ENCODE measurements at regions not wholly inside any gene's neighbourhood (a gene's known extent, or its start where the extent isn't known, plus 50 kb on each side); places are given as distances from the start of the nearest gene placed in this dataset.

DNA sequence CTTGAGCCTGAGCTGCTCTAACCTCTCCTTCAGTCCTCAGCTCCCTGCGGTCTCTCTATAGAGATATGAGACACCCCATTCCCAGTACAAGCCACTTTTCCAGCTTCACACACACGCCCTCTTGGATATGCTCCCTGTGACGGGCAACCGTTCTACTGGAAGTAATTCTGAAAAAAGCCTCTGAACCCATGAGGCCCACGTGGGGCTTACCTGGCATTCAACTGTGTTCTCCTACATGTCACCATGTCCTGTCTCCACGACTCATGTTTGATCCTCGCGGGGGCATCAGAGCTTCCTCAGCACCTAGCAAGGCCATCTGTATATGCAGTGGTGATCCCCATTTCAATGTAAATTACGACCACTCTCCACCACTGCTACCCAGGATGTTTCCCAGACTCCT lies 69.2 kb upstream of the DUSP22 start:
- Histone ChIP-seq H3K9me2 (ENCODE audit: insufficient read depth) (no peaks in the 10 kb centered on the region), H3K9me3 (ENCODE audit: control insufficient read depth in 1 of 2, insufficient read depth in 1 of 2, low read depth in 1 of 2, low read length in 2 of 2) (no peaks in the 10 kb centered on the region), H3K4me2 (ENCODE audit: low read length) (no peak overlapping the region), H3K36me3 (ENCODE audit: control insufficient read depth in 1 of 2, insufficient read depth in 2 of 2, low read length in 2 of 2) (no peaks in the 10 kb centered on the region), H3K4me3 (replicated peaks in 1 of 2; ENCODE audit: low read depth in 1 of 2, low read length in 2 of 2) (no peak overlapping the region), H2AFZ (ENCODE audit: low read depth, low read length, poor library complexity, severe bottlenecking) (no peak overlapping the region), H3K9ac (ENCODE audit: low read length) (no peak overlapping the region), H3K27me3 (ENCODE audit: insufficient read depth, low read length) (peaks cover 11% of the 10 kb centered on the region; the same call in 1 of the 2 replicates), H3K79me2 (ENCODE audit: insufficient read depth, low read length) (no peaks in the 10 kb centered on the region), H4K20me1 (ENCODE audit: insufficient read depth) (no peaks in the 10 kb centered on the region), H3K4me1 (ENCODE audit: control insufficient read depth in 1 of 2, insufficient read depth in 2 of 2, low read length in 2 of 2) (no peaks in the 10 kb centered on the region), H3K27ac (ENCODE audit: low read depth, low read length) (no peak overlapping the region)
- RAD21 ChIA-PET (ENCODE audit: low non-redundant PET in 1 of 2, low total read pairs in 2 of 2, uncharacterized antibody in 2 of 2, unreplicated experiment in 2 of 2), result no interaction called here
- no peak for DNase-seq (ENCODE audit: low read depth, low spot score)
- no TSS peak for BruUV-seq (replicated peaks)
- POLR2A ChIA-PET, result no interaction called here
- intact Hi-C loops (cut with micrococcal nuclease), result no loop called here
- CTCF ChIA-PET, result no interaction called here
- no peak for ATAC-seq
- TF ChIP-seq ZNF274 (IDR thresholded peaks at IDR 0.05; ENCODE audit: low read depth, low read length), result no peak
- no peak for TF ChIP-seq CEBPB (IDR thresholded peaks at IDR 0.05; ENCODE audit: low read depth)
- TF ChIP-seq POLR2AphosphoS5 (IDR thresholded peaks at IDR 0.05; ENCODE audit: low read depth, low read length), result no peak
- TF ChIP-seq YY1 (IDR thresholded peaks at IDR 0.05; ENCODE audit: extremely low read depth, insufficient replicate concordance, low read depth, low read length), result no peak
- TF ChIP-seq EZH2 (IDR thresholded peaks at IDR 0.05), result no peak
- TF ChIP-seq, protein P1, sequence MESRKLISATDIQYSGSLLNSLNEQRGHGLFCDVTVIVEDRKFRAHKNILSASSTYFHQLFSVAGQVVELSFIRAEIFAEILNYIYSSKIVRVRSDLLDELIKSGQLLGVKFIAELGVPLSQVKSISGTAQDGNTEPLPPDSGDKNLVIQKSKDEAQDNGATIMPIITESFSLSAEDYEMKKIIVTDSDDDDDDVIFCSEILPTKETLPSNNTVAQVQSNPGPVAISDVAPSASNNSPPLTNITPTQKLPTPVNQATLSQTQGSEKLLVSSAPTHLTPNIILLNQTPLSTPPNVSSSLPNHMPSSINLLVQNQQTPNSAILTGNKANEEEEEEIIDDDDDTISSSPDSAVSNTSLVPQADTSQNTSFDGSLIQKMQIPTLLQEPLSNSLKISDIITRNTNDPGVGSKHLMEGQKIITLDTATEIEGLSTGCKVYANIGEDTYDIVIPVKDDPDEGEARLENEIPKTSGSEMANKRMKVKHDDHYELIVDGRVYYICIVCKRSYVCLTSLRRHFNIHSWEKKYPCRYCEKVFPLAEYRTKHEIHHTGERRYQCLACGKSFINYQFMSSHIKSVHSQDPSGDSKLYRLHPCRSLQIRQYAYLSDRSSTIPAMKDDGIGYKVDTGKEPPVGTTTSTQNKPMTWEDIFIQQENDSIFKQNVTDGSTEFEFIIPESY (IDR thresholded peaks at IDR 0.05; ENCODE audit: extremely low read depth, insufficient replicate concordance, low read length), result no peak
- no peak for TF ChIP-seq SP1 (IDR thresholded peaks at IDR 0.05; ENCODE audit: low read depth)
- no peak for TF ChIP-seq JUND (IDR thresholded peaks at IDR 0.05)
- no peak for TF ChIP-seq TCF7L2 (IDR thresholded peaks at IDR 0.05; ENCODE audit: borderline replicate concordance, extremely low read depth, insufficient read depth, insufficient read length)
- no peak for TF ChIP-seq EGR1 (IDR thresholded peaks at IDR 0.05; ENCODE audit: low read depth)
- TF ChIP-seq, protein P2, sequence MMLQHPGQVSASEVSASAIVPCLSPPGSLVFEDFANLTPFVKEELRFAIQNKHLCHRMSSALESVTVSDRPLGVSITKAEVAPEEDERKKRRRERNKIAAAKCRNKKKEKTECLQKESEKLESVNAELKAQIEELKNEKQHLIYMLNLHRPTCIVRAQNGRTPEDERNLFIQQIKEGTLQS (IDR thresholded peaks at IDR 0.05), result no peak
- no peak for TF ChIP-seq CBX3 (IDR thresholded peaks at IDR 0.05; ENCODE audit: low read depth)
- no peak for TF ChIP-seq SRF (IDR thresholded peaks at IDR 0.05; ENCODE audit: low read depth)

Data from HCT116 (cell line).